ENCODE measurements at regions not wholly inside any gene's neighbourhood (a gene's known extent, or its start where the extent isn't known, plus 50 kb on each side); places are given as distances from the start of the nearest gene placed in this dataset.
"Not testable (repeated sequence)": the region's sequence is repeated elsewhere in the genome, so short reads cannot be mapped to it uniquely, and the experiment has no call there.

- ATAC-seq (ENCODE audit: low read depth in 2 of 2): no peak
- Histone ChIP-seq H3K27me3 (ENCODE audit: control insufficient read depth, insufficient read depth, low read length) (no peaks in the 10 kb centered on the region), H3K36me3 (ENCODE audit: control insufficient read depth, insufficient read depth, low read length) (no peaks in the 10 kb centered on the region), H3K4me1 (ENCODE audit: control insufficient read depth, insufficient read depth, low read length, poor library complexity, severe bottlenecking) (no peaks in the 10 kb centered on the region), H3K9me3 (ENCODE audit: control insufficient read depth in 2 of 2, low read length in 2 of 2) (no peaks in the 10 kb centered on the region), H3K27ac (ENCODE audit: insufficient read depth, low read length, poor library complexity, severe bottlenecking) (no peak overlapping the region), H3K4me3 (ENCODE audit: low read depth, low read length) (no peak overlapping the region)
- Mint-ChIP-seq H3K27ac (no peak overlapping the region), H3K36me3 (no peaks in the 10 kb centered on the region), H3K9me3 (peaks cover 0 to 3% (median 0%) of the 10 kb centered on the region in 7 donors), H3K4me3 (no peak overlapping the region), H3K27me3 (no peaks in the 10 kb centered on the region), H3K4me1 (no peaks in the 10 kb centered on the region)
- no peak for DNase-seq
Observed at GRCh38 chr2:58749041-58749440, 507.9 kb upstream of the FANCL start.

GRCh38 chr2:58745334-58745733 is 504.2 kb upstream of the FANCL start:
- not testable (repeated sequence) for H3K4me3 Mint-ChIP-seq; H3K4me3 ChIP-seq (ENCODE audit: low read depth, low read length); H3K9me3 Mint-ChIP-seq; H3K9me3 ChIP-seq (ENCODE audit: control insufficient read depth in 2 of 2, low read length in 2 of 2); H3K27me3 ChIP-seq (ENCODE audit: control insufficient read depth, insufficient read depth, low read length); H3K36me3 ChIP-seq (ENCODE audit: control insufficient read depth, insufficient read depth, low read length); H3K27me3 Mint-ChIP-seq; H3K27ac ChIP-seq (ENCODE audit: insufficient read depth, low read length, poor library complexity, severe bottlenecking); H3K4me1 Mint-ChIP-seq; DNase-seq; H3K27ac Mint-ChIP-seq; H3K4me1 ChIP-seq (ENCODE audit: control insufficient read depth, insufficient read depth, low read length, poor library complexity, severe bottlenecking); H3K36me3 Mint-ChIP-seq; ATAC-seq (ENCODE audit: low read depth in 2 of 2)

GRCh38 chr2:58740426-58740825 is 499.3 kb upstream of the FANCL start:
- peaks cover 0 to 3% (median 0%) of the 10 kb centered on the region in 7 donors for H3K9me3 Mint-ChIP-seq
- no peaks in the 10 kb centered on the region for H3K36me3 Mint-ChIP-seq
- no peak overlapping the region for H3K27ac ChIP-seq (ENCODE audit: insufficient read depth, low read length, poor library complexity, severe bottlenecking)
- H3K27me3 Mint-ChIP-seq: peaks cover 5% of the 10 kb centered on the region
- H3K27ac Mint-ChIP-seq: no peak overlapping the region
- ATAC-seq (ENCODE audit: low read depth in 2 of 2): no peak
- no peaks in the 10 kb centered on the region for H3K4me1 ChIP-seq (ENCODE audit: control insufficient read depth, insufficient read depth, low read length, poor library complexity, severe bottlenecking)
- H3K4me3 Mint-ChIP-seq: no peak overlapping the region
- no peaks in the 10 kb centered on the region for H3K27me3 ChIP-seq (ENCODE audit: control insufficient read depth, insufficient read depth, low read length)
- H3K9me3 ChIP-seq (ENCODE audit: control insufficient read depth in 2 of 2, low read length in 2 of 2): no peaks in the 10 kb centered on the region
- H3K4me3 ChIP-seq (ENCODE audit: low read depth, low read length): no peak overlapping the region
- no peaks in the 10 kb centered on the region for H3K36me3 ChIP-seq (ENCODE audit: control insufficient read depth, insufficient read depth, low read length)
- no peaks in the 10 kb centered on the region for H3K4me1 Mint-ChIP-seq
- no peak for DNase-seq

GRCh38 chr2:58739033-58739432 is 497.9 kb upstream of the FANCL start:
- Mint-ChIP-seq H3K27me3 (peaks cover 5% of the 10 kb centered on the region), H3K4me3 (no peak overlapping the region), H3K4me1 (no peaks in the 10 kb centered on the region), H3K9me3 (peaks cover 0 to 6% (median 0%) of the 10 kb centered on the region in 7 donors), H3K36me3 (no peaks in the 10 kb centered on the region), H3K27ac (no peak overlapping the region)
- no peaks in the 10 kb centered on the region for H3K36me3 ChIP-seq (ENCODE audit: control insufficient read depth, insufficient read depth, low read length)
- no peak overlapping the region for H3K4me3 ChIP-seq (ENCODE audit: low read depth, low read length)
- H3K27me3 ChIP-seq (ENCODE audit: control insufficient read depth, insufficient read depth, low read length): no peaks in the 10 kb centered on the region
- ATAC-seq (ENCODE audit: low read depth in 2 of 2) (no peak), DNase-seq (no peak)
- no peak overlapping the region for H3K27ac ChIP-seq (ENCODE audit: insufficient read depth, low read length, poor library complexity, severe bottlenecking)
- no peaks in the 10 kb centered on the region for H3K9me3 ChIP-seq (ENCODE audit: control insufficient read depth in 2 of 2, low read length in 2 of 2)
- no peaks in the 10 kb centered on the region for H3K4me1 ChIP-seq (ENCODE audit: control insufficient read depth, insufficient read depth, low read length, poor library complexity, severe bottlenecking)

GRCh38 chr2:58734365-58734764 is 493.2 kb upstream of the FANCL start:
- Histone ChIP-seq H3K36me3 (ENCODE audit: control insufficient read depth, insufficient read depth, low read length) (no peaks in the 10 kb centered on the region), H3K4me1 (ENCODE audit: control insufficient read depth, insufficient read depth, low read length, poor library complexity, severe bottlenecking) (no peaks in the 10 kb centered on the region), H3K27me3 (ENCODE audit: control insufficient read depth, insufficient read depth, low read length) (no peaks in the 10 kb centered on the region), H3K4me3 (ENCODE audit: low read depth, low read length) (no peak overlapping the region), H3K9me3 (ENCODE audit: control insufficient read depth in 2 of 2, low read length in 2 of 2) (no peaks in the 10 kb centered on the region), H3K27ac (ENCODE audit: insufficient read depth, low read length, poor library complexity, severe bottlenecking) (no peak overlapping the region)
- no peaks in the 10 kb centered on the region for H3K4me1 Mint-ChIP-seq
- no peak overlapping the region for H3K4me3 Mint-ChIP-seq
- H3K27ac Mint-ChIP-seq: no peak overlapping the region
- ATAC-seq (ENCODE audit: low read depth in 2 of 2) (no peak), DNase-seq (no peak)
- no peaks in the 10 kb centered on the region for H3K36me3 Mint-ChIP-seq
- peaks cover 0 to 8% (median 0%) of the 10 kb centered on the region in 7 donors for H3K9me3 Mint-ChIP-seq
- H3K27me3 Mint-ChIP-seq: peaks cover 5% of the 10 kb centered on the region

GRCh38 chr2:58732999-58733398 is 491.9 kb upstream of the FANCL start:
- ATAC-seq (ENCODE audit: low read depth in 2 of 2) (no peak), DNase-seq (no peak)
- Histone ChIP-seq H3K4me3 (ENCODE audit: low read depth, low read length) (no peak overlapping the region), H3K27ac (ENCODE audit: insufficient read depth, low read length, poor library complexity, severe bottlenecking) (no peak overlapping the region), H3K36me3 (ENCODE audit: control insufficient read depth, insufficient read depth, low read length) (no peaks in the 10 kb centered on the region), H3K9me3 (ENCODE audit: control insufficient read depth in 2 of 2, low read length in 2 of 2) (no peaks in the 10 kb centered on the region), H3K4me1 (ENCODE audit: control insufficient read depth, insufficient read depth, low read length, poor library complexity, severe bottlenecking) (no peaks in the 10 kb centered on the region), H3K27me3 (ENCODE audit: control insufficient read depth, insufficient read depth, low read length) (no peaks in the 10 kb centered on the region)
- Mint-ChIP-seq H3K4me1 (no peaks in the 10 kb centered on the region), H3K36me3 (no peaks in the 10 kb centered on the region), H3K9me3 (peaks cover 0 to 8% (median 0%) of the 10 kb centered on the region in 7 donors), H3K27me3 (peaks cover 3% of the 10 kb centered on the region), H3K27ac (no peak overlapping the region), H3K4me3 (no peak overlapping the region)

- no peak for ATAC-seq (ENCODE audit: low read depth in 2 of 2)
- no peak overlapping the region for H3K4me3 ChIP-seq (ENCODE audit: low read depth, low read length)
- Mint-ChIP-seq H3K27me3 (no peaks in the 10 kb centered on the region), H3K27ac (no peak overlapping the region), H3K4me1 (no peaks in the 10 kb centered on the region), H3K4me3 (no peak overlapping the region), H3K9me3 (peaks cover 0 to 8% (median 0%) of the 10 kb centered on the region in 7 donors), H3K36me3 (no peaks in the 10 kb centered on the region)
- H3K4me1 ChIP-seq (ENCODE audit: control insufficient read depth, insufficient read depth, low read length, poor library complexity, severe bottlenecking): no peaks in the 10 kb centered on the region
- no peak overlapping the region for H3K27ac ChIP-seq (ENCODE audit: insufficient read depth, low read length, poor library complexity, severe bottlenecking)
- H3K9me3 ChIP-seq (ENCODE audit: control insufficient read depth in 2 of 2, low read length in 2 of 2): no peaks in the 10 kb centered on the region
- DNase-seq: no peak
- H3K36me3 ChIP-seq (ENCODE audit: control insufficient read depth, insufficient read depth, low read length): no peaks in the 10 kb centered on the region
- no peaks in the 10 kb centered on the region for H3K27me3 ChIP-seq (ENCODE audit: control insufficient read depth, insufficient read depth, low read length)
Observed at GRCh38 chr2:58731488-58731869, 490.4 kb upstream of the FANCL start.

- ATAC-seq (ENCODE audit: low read depth in 2 of 2) (no peak), DNase-seq (no peak)
- Mint-ChIP-seq H3K4me3 (no peak overlapping the region), H3K9me3 (peaks cover 0 to 8% (median 0%) of the 10 kb centered on the region in 7 donors), H3K27me3 (no peaks in the 10 kb centered on the region), H3K4me1 (no peaks in the 10 kb centered on the region), H3K36me3 (no peaks in the 10 kb centered on the region), H3K27ac (no peak overlapping the region)
- no peak overlapping the region for H3K4me3 ChIP-seq (ENCODE audit: low read depth, low read length)
- no peaks in the 10 kb centered on the region for H3K9me3 ChIP-seq (ENCODE audit: control insufficient read depth in 2 of 2, low read length in 2 of 2)
- no peaks in the 10 kb centered on the region for H3K27me3 ChIP-seq (ENCODE audit: control insufficient read depth, insufficient read depth, low read length)
- H3K36me3 ChIP-seq (ENCODE audit: control insufficient read depth, insufficient read depth, low read length): no peaks in the 10 kb centered on the region
- no peaks in the 10 kb centered on the region for H3K4me1 ChIP-seq (ENCODE audit: control insufficient read depth, insufficient read depth, low read length, poor library complexity, severe bottlenecking)
- no peak overlapping the region for H3K27ac ChIP-seq (ENCODE audit: insufficient read depth, low read length, poor library complexity, severe bottlenecking)
Observed at GRCh38 chr2:58730764-58731487, 489.8 kb upstream of the FANCL start.

Data from CD4-positive, CD25-positive, alpha-beta regulatory T cell (primary cell).